ENCODE measurements at regions not wholly inside any gene's neighbourhood (a gene's known extent, or its start where the extent isn't known, plus 50 kb on each side); places are given as distances from the start of the nearest gene placed in this dataset.
"Not testable (repeated sequence)": the region's sequence is repeated elsewhere in the genome, so short reads cannot be mapped to it uniquely, and the experiment has no call there.

DNA sequence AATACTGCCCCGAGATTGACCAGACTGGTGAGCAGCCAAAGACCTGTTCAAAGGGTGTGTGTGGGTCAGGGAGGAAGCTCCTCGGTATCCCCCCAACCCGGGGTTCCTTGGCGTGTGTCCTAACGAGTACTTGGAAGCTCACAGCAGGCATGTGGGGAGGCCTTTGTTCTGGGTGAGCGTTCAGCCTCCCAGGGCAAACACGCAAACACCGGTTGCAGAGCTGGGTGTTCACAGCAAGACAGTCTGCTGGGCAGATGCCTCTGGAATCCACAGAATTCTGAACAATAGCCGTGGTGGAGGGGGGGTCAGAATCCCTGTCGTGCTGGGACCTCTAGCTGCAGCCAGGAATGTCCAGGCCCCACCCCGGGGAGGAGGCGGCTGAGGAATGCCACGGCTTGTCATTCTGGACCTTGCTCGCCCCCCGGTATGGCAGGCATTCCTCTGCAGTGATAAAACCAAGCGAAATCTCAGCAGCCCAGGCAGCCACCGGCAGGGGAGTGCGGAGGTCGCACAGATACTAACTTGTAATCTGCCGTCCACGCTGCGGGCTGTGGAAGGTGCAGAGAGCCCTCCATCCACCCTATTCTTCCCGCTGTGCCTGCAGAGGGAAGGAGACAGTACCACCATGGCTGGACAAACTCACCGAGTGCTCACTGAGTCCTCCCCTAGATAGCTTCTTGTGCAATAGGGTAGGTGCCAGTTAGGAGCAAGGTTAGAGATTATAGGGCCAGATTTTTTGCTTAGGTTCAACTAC is 77.8 kb upstream of the METTL9 start:
- Mint-ChIP-seq H3K4me1 (peaks cover 20% of the 10 kb centered on the region), H3K27me3 (ENCODE audit: insufficient read depth, low read depth, poor library complexity) (peaks cover 28% of the 10 kb centered on the region), H3K4me3 (peak overlapping the region; percentile 71), H3K36me3 (ENCODE audit: low read depth) (peaks cover 24% of the 10 kb centered on the region), H3K27ac (peak overlapping the region; percentile 99)
- H3K9me3 Mint-ChIP-seq; H3K27me3 ChIP-seq (ENCODE audit: insufficient read depth); H3K9me2 ChIP-seq (ENCODE audit: insufficient read depth); H2AFZ ChIP-seq; H3K36me3 ChIP-seq (ENCODE audit: insufficient read depth): not testable (repeated sequence)
- Histone ChIP-seq H3K79me2 (replicated peaks; ENCODE audit: insufficient read depth) (peaks cover 36% of the 10 kb centered on the region), H3K27ac (ENCODE audit: low read depth) (peak overlapping the region; percentile 100), H3K4me1 (ENCODE audit: insufficient read depth) (peaks cover 34% of the 10 kb centered on the region), H3K4me3 (peak overlapping the region; percentile 97), H3K4me2 (peak overlapping the region; percentile 90), H4K20me1 (replicated peaks; ENCODE audit: insufficient read depth) (peaks cover 21% of the 10 kb centered on the region), H3F3A (replicated peaks; ENCODE audit: low read depth) (peaks cover 47% of the 10 kb centered on the region)
- ATAC-seq (peak; percentile 51), DNase-seq (ENCODE audit: low spot score) (peak; percentile 92)
- TF ChIP-seq CREB1 (CRISPR knock-in tag; IDR thresholded peaks at IDR 0.05; ENCODE audit: low read depth): peak; percentile 70
- peak; percentile 27; the same call in 1 of the 2 replicates for TF ChIP-seq NANOG (IDR thresholded peaks at IDR 0.05; ENCODE audit: borderline replicate concordance)
- peak; percentile 45; the same call in 1 of the 2 replicates for TF ChIP-seq POLR2AphosphoS5 (IDR thresholded peaks at IDR 0.05; ENCODE audit: low read depth)
- TF ChIP-seq, protein P1, sequence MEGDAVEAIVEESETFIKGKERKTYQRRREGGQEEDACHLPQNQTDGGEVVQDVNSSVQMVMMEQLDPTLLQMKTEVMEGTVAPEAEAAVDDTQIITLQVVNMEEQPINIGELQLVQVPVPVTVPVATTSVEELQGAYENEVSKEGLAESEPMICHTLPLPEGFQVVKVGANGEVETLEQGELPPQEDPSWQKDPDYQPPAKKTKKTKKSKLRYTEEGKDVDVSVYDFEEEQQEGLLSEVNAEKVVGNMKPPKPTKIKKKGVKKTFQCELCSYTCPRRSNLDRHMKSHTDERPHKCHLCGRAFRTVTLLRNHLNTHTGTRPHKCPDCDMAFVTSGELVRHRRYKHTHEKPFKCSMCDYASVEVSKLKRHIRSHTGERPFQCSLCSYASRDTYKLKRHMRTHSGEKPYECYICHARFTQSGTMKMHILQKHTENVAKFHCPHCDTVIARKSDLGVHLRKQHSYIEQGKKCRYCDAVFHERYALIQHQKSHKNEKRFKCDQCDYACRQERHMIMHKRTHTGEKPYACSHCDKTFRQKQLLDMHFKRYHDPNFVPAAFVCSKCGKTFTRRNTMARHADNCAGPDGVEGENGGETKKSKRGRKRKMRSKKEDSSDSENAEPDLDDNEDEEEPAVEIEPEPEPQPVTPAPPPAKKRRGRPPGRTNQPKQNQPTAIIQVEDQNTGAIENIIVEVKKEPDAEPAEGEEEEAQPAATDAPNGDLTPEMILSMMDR (conservative IDR thresholded peaks at IDR 0.05; ENCODE audit: low read depth in 2 of 2): peak in 1 of 2 experiments; percentile 19; a peak in 1 of 4 replicates

DNA sequence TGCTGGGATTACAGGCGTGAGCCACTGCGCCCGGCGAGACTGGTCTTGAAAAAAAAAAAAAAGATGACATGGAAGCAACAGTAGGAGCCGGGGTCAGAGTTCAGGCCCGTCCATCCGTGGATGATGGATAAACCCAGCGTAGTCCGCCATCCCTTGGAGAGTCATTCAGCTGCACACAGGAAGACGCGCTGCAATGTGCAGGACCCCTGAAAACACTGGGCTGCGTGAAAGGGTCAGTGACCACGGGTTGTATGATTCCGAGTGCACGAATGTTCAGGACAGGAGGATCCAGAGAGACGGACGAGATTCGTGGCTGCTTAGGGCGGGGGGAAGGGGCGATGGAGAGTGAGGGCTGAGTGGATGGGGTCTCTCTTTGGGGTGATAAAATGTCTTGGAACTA is 76.5 kb upstream of the METTL9 start:
- Histone ChIP-seq H3K4me1 (ENCODE audit: insufficient read depth) (peaks cover 39% of the 10 kb centered on the region), H3F3A (replicated peaks; ENCODE audit: low read depth) (peaks cover 54% of the 10 kb centered on the region), H3K79me2 (replicated peaks; ENCODE audit: insufficient read depth) (peaks cover 24% of the 10 kb centered on the region), H4K20me1 (replicated peaks; ENCODE audit: insufficient read depth) (peaks cover 13% of the 10 kb centered on the region)
- H3K27me3 ChIP-seq (ENCODE audit: insufficient read depth); H3K27ac ChIP-seq (ENCODE audit: low read depth); H3K4me3 ChIP-seq; ATAC-seq; H2AFZ ChIP-seq; H3K9me3 Mint-ChIP-seq; H3K27ac Mint-ChIP-seq; H3K36me3 ChIP-seq (ENCODE audit: insufficient read depth); H3K9me2 ChIP-seq (ENCODE audit: insufficient read depth); H3K4me2 ChIP-seq; DNase-seq (ENCODE audit: low spot score): not testable (repeated sequence)
- Mint-ChIP-seq H3K4me1 (peaks cover 32% of the 10 kb centered on the region), H3K27me3 (ENCODE audit: insufficient read depth, low read depth, poor library complexity) (peaks cover 41% of the 10 kb centered on the region), H3K36me3 (ENCODE audit: low read depth) (peaks cover 19% of the 10 kb centered on the region), H3K4me3 (peak overlapping the region; percentile 18; the same call in 1 of the 3 replicates)

DNA sequence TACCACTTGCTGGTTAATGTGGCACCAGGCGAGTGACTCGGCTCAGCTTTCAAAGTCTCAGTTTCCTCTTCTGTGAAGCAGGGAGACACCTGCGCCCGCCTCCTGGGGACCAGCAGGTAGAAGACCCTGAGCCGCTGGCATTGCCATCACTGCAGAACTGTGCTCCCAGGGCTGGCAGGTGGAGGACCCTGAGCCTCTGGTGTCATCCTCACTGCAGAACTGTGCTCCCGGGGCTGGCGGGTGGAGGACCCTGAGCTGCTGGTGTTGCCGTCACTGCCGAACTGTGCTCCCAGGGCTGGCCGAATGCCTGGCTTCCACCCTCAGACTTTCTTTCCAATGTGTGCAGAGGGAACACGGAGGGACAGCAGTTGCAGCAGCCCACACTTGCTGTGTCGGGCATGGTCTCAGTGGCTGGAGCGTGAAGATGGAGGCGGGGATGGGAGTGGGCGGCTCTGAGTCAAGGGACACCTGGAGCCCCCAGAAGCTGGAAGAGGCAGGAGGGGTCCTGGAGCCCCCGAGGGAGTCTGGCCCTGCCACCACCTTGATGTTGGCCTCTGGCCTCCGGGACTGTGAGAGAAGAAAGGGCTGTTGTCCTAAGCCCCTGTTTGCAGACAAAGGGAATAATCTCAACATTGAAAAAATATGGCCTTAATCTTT is 75.8 kb upstream of the METTL9 start:
- H3K4me3 ChIP-seq: no peak overlapping the region
- H3K27me3 ChIP-seq (ENCODE audit: insufficient read depth): no peaks in the 10 kb centered on the region
- Mint-ChIP-seq H3K36me3 (ENCODE audit: low read depth) (peaks cover 12% of the 10 kb centered on the region), H3K4me1 (peaks cover 29% of the 10 kb centered on the region), H3K27ac (no peak overlapping the region), H3K9me3 (peaks cover 2% of the 10 kb centered on the region; the same call in 2 of the 3 replicates), H3K4me3 (no peak overlapping the region), H3K27me3 (ENCODE audit: insufficient read depth, low read depth, poor library complexity) (peaks cover 44% of the 10 kb centered on the region)
- H3K79me2 ChIP-seq (replicated peaks; ENCODE audit: insufficient read depth): peaks cover 17% of the 10 kb centered on the region
- TF ChIP-seq CREB1 (CRISPR knock-in tag; IDR thresholded peaks at IDR 0.05; ENCODE audit: low read depth) (no peak), POLR2AphosphoS5 (IDR thresholded peaks at IDR 0.05; ENCODE audit: low read depth) (no peak), EZH2phosphoT487 (IDR thresholded peaks at IDR 0.05; ENCODE audit: unreplicated experiment) (no peak)
- peak overlapping the region; percentile 72; the same call in 1 of the 2 replicates for H3K27ac ChIP-seq (ENCODE audit: low read depth)
- H3K9me2 ChIP-seq (ENCODE audit: insufficient read depth): 0 out of 2 replicates have a peak, but pooled peaks cover 8% of the 10 kb centered on the region
- no peaks in the 10 kb centered on the region for H3K36me3 ChIP-seq (ENCODE audit: insufficient read depth)
- no peak for ATAC-seq
- peaks cover 58% of the 10 kb centered on the region for H3F3A ChIP-seq (replicated peaks; ENCODE audit: low read depth)
- H2AFZ ChIP-seq: peak overlapping the region; percentile 59; the same call in 1 of the 2 replicates
- H3K4me1 ChIP-seq (ENCODE audit: insufficient read depth): peaks cover 34% of the 10 kb centered on the region
- no peak for DNase-seq (ENCODE audit: low spot score)
- H3K4me2 ChIP-seq: peak overlapping the region; percentile 33
- 0 out of 2 replicates have a peak, but pooled peaks cover 7% of the 10 kb centered on the region for H4K20me1 ChIP-seq (replicated peaks; ENCODE audit: insufficient read depth)
